Hematopoietic multipotent progenitor cell (in vitro differentiated cells): ENCODE measurements at regions not wholly inside any gene's neighbourhood (a gene's known extent, or its start where the extent isn't known, plus 50 kb on each side); places are given as distances from the start of the nearest gene placed in this dataset.
"Not testable (repeated sequence)": the region's sequence is repeated elsewhere in the genome, so short reads cannot be mapped to it uniquely, and the experiment has no call there.

Experiments used
- DNase-seq, 3 donors: peaks; one replicate each; pipeline ENCODE4 v3.0.0-alpha.2; 2011 to 2015; ENCODE audit warnings: low read depth in 2 of 3, low spot score in 2 of 3

GRCh38 chr1:227508431-227508830, 54.9 kb upstream of the ZNF678 start:
- DNase-seq = no peak

DNA sequence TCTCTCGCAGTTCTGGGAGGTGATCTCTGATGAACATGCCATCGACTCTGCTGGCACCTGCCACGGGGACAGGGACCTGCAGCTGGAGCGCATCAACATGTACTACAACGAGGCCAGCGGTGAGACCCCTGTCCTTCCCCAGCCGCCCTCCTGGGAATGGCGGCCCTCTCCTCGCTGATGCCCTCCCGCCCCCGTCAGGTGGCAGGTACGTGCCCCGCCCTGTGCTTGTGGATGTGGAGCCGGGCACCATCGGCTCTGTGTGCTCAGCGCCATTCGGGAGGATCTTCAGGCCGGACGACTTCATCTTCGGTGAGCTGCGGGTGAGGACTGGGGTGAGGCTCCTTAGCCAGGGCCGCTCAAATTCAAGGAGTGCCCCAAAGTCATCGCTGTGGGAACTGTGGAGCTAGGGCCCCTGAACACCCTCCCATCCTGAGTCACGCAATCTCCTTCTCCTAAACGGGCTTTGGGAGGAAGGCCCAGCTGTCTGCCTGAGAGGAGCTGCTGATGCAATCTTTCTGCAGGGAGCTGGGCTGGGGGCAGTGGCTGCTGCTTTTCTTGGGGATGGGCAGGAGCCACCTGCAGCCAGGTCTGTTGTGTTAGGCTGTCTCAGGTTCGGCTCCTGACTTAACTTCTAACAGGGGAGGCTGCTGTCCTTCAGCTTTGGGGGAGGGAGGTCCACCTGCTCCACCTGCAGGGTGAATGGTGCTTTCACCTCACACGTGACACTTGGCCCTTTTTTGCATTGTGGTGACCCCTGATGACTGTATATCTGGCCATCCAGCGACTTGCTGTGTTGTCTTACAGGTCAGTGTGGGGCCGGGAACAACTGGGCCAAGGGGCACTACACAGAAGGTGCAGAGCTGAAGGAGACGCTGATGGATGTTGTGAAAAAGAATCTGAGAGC, 56.6 kb upstream of the ZNF678 start:
- DNase-seq = not testable (repeated sequence)

DNA sequence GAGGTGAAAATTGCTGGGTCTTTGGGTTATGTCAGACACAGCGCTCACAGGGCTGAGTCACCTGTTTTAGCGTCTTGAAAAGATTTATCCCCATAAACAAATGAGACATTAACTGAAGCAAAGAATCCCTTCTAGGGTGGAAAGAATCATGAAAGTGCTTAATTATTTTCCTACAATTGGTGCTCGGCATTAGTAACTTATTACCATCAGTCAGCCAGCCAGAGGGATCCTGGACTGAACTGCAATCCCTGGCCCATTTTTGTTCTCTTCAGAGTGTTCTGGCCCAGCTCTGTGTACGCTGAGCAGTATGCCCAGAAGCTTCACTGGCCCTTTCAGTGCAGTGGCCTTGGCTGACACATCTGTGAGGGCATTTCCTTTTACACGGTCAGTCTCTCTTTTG, 67.3 kb upstream of the ZNF678 start:
- not testable (repeated sequence) for DNase-seq

- DNase-seq = not testable (repeated sequence)
These were observed 69.3 kb upstream of the ZNF678 start for GRCh38 chr1:227493863-227494551.

DNA sequence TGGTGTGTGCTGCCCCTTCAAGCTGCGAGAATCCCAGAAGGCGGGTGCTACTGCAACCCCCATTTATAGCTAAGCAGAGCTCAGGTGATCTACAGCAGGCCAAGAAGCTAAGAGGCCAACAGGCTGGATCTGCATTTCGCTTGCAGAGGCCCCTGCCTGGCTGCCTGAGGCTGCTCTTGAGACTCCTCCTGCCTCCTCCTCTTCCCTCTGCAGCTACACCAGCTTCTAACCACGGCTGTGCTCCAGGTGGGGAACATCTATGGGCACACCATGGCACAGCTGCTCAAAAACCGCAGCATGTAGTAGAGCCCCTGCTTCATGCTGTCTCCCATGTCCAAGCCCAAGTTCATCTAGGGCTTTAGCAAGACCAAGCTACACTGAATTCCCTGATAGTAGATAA, 72.9 kb upstream of the ZNF678 start:
- no peak for DNase-seq

DNA sequence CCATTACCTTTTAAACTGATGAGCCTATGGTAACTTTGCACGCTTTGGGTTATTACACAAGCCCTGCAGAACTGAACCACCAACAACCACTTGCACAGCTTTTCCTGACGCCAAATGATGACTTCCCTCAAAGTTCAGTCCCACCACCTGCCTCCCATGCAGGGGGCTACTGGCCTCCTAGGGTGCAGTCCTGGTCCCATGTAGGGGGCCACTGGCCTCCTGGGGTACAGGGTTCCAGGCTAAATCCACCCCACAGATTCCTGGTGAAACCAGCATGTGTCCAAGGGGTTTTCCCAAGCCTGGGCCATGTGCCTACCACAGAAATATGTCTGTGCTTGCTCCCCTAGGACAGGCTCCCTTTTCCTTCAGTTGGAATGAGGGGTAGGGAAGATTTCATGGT, 73.4 kb upstream of the ZNF678 start:
- no peak for DNase-seq

GRCh38 chr1:227489572-227489971, 73.8 kb upstream of the ZNF678 start:
- DNase-seq = no peak

GRCh38 chr1:227487606-227488005, 75.8 kb upstream of the ZNF678 start:
- DNase-seq = no peak

DNA sequence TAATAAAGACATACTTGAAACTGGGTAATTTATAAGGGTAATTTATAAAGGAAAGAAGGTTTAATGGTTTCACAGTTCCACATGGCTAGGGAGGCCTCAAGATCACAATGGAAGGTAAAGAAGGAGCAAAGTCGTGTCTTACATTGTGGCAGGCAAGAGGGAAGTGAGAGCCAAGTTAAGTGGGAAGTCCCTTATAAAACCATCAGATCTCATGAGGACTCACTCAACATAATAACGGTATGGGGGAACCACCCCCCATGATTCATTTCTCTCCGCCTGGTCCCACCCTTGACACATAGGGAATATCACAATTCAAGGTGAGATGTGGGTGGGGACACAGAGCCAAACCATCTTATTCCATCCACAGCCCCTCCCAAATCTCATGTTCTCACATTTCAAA, 76.8 kb upstream of the ZNF678 start:
- DNase-seq = no peak

DNA sequence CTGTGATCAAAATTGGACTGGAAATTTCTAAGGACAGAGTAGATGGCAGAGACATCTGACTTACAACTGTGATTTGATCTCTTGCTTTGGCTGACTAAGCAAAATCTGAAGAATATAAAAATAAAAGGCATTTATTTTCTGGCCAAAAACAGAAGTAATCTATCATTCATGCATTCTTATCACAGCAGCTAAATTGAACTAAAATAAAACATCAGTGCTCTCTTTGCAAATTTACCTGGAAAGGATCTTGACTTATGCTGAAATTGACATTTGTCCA, 81.4 kb upstream of the ZNF678 start:
- no peak for DNase-seq

- not testable (repeated sequence) for DNase-seq
These were observed 89.3 kb upstream of the ZNF678 start for GRCh38 chr1:227474072-227474471.

DNA sequence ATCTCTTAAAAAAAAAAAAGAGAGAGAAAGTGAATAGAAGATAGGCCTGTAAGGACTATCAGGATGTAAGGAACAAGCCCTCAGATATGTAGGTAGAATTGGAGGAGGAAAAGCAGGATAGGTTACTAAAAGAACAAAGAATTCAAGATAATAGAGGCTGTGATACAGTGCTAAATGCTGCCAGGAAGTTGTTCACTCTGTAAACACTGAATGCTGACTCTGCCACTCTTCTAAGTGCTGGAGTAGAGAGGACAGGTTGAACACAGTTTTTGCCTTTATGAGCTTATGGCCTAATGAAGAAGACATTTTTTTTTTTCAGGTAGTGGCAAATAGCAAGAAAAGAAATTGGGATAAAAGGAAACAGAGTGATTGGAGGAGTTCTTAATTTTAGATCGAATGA, 90.6 kb upstream of the ZNF678 start:
- DNase-seq = no peak

- no peak for DNase-seq
These were observed 92.7 kb upstream of the ZNF678 start for GRCh38 chr1:227470688-227471087.

- no peak for DNase-seq
These were observed 93.6 kb upstream of the ZNF678 start for GRCh38 chr1:227469708-227470107.

DNA sequence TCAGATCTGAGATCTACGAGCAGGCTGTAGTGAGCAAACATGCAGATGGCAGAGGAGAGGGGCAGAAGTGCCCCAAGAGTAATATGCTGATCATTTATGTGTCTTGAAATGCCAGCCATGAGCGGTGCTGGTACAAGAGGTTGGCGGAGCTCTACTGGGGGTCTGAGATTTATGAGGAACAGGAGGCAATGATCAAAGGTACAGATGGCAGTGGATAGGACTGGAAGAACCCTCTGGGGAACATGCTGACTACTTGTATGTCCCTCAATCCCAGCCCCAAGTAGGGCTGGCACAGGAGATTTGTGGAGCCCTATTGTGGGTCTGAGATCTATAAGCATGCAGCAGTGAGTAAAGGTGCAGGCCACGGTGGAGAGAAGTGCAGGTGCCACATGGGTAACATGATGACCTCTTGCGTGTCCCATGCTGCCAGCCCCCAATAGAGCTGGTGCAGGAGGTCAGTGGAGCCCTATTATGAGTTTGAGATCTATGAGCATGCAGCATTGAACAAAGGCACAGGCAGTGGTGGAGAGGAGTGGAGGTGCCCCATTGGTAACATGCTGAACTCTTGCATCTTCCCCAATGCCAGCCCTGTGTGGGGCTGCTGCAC, 97.2 kb upstream of the ZNF678 start:
- DNase-seq = no peak

DNA sequence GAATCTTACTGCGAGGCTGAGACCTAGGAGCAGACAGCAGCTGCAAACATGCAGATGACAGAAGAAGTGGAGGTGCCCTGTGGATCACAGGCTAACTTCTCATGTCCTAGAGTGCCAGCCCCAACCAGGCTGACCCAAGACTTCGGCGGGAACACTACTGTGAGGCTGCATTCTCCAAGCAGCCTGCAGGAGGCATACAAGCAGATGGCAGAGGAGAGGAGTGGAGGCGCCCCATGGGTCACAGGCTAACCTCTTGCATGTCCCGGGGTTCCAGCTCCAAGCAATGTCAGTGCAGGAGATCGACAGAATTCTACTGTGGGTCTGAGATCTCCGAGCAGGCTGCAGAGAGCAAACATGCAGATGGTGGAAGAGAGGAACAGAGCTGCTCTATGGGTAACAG, 98.1 kb upstream of the ZNF678 start:
- DNase-seq = no peak

DNA sequence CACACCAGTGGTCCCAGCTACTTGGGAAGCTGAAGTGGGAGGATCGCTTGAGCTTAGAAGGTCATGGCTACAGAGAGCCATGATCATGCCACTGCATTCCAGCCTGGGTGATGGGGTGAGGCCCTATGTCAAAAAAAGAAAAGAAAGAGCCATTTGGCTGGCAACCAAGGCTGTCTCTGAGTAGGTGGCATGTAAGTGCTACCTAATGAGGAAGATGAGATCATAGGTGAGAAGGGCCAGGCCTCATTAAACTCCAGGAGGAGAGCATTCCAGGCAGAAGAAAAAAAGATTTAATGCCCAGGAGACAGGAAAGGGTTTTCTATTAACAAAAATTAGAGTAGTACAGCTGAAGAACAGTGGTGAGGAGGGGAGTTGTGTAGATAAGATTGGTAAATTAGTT, 103.4 kb upstream of the ZNF678 start:
- no peak for DNase-seq

GRCh38 chr1:227459326-227459841, 104.0 kb upstream of the ZNF678 start:
- no peak for DNase-seq

- no peak for DNase-seq
These were observed 108.7 kb upstream of the ZNF678 start for GRCh38 chr1:227454686-227455085.

DNA sequence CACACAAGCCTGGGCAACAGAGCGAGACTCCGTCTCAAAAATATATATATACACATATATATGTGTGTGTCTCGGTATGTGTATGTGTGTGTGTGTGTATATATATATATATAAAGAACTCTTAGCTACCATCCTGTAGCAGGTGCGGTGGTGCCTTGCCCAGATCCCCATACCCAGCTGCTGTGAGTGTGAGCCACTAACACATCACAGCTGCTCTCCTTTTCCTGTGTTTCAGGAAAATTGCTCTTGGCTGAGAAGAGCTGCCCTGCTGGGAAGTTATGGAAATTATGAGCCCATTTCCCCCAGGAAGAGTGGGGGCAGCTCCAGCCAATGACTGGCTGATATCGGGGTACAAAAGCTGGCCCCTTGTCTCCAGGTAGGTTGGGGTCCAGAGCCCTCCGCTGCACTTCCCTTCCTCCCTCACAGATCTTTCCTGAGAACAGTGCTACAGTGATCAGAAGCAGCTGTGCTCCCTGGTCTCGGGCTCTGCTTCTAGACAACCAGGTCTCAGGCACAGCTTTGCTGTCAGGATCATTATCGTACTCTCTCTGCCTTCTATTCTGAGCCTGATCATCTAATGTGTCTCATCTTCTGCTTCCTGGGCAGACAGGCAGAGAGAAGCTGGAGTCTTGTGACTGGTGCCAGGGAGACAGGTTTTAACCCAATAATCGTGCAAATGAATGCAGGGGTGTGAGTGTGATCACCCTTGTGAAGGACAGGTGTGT, 109.6 kb upstream of the ZNF678 start:
- no peak for DNase-seq

DNA sequence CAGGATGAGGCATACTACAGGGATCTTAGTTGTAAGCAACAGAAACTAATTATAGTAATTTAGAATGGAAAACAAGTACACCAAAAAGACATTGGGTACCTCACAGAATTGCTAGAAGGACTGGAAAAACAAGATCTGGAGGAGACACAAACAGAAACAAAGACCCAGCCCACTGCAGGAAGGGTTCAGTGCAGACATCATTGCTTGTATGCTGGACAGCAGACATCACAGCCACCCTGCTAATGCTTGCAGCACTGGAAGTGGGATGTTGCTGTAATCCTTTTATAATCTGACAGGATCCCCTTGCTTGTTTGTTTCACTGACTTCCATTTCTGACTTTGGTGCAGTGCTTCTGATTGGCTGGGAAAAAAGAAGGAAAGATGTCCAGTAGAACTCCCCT, 111.4 kb upstream of the ZNF678 start:
- no peak for DNase-seq
